DOHH2 (cell line): ENCODE measurements at regions not wholly inside any gene's neighbourhood (a gene's known extent, or its start where the extent isn't known, plus 50 kb on each side); places are given as distances from the start of the nearest gene placed in this dataset.

ENCODE experiments used
- H3F3A ChIP-seq: fragments of 200-600 bp; sonication (generic), shearing (Covaris generic); 2 replicates; pipeline ENCODE4 v1.6.0; 2016; ENCODE audit warnings: antibody characterized with exemption, mild to moderate bottlenecking; ENCODE audit not compliant: control insufficient read depth, insufficient read depth
- H3K27ac ChIP-seq: fragments of 200-600 bp; sonication (generic); 2 replicates; pipeline ENCODE4 v1.5.1; 2014; ENCODE audit warnings: low read depth, mild to moderate bottlenecking, low read length, moderate library complexity
- H3K27me3 ChIP-seq: fragments of 200-600 bp; sonication (generic); 2 replicates; pipeline ENCODE4 v1.6.1; 2014; ENCODE audit warnings: mild to moderate bottlenecking, low read length, mixed read lengths; ENCODE audit not compliant: control insufficient read depth
- H3K36me3 ChIP-seq: fragments of 200-600 bp; sonication (generic); 2 replicates; pipeline ENCODE4 v1.6.1; 2014; ENCODE audit warnings: mild to moderate bottlenecking, low read length, moderate library complexity, mixed read lengths; ENCODE audit not compliant: control insufficient read depth
- H3K4me1 ChIP-seq: fragments of 200-600 bp; sonication (generic); 2 replicates; pipeline ENCODE4 v1.6.1; 2014; ENCODE audit warnings: mild to moderate bottlenecking, low read length, mixed read lengths; ENCODE audit not compliant: control insufficient read depth
- H3K4me2 ChIP-seq: fragments of 200-600 bp; sonication (generic); 2 replicates; pipeline ENCODE4 v1.6.0; 2014; ENCODE audit warnings: mild to moderate bottlenecking, low read length, moderate library complexity
- H3K4me3 ChIP-seq: fragments of 200-600 bp; sonication (generic); 2 replicates; pipeline ENCODE4 v1.5.1; 2014; ENCODE audit warnings: mild to moderate bottlenecking, low read length, mixed read lengths
- H3K79me2 ChIP-seq: fragments of 200-600 bp; sonication (generic); 2 replicates; pipeline ENCODE4 v1.6.1; 2014; ENCODE audit warnings: mild to moderate bottlenecking, low read length, mixed read lengths; ENCODE audit not compliant: control insufficient read depth
- H3K9me2 ChIP-seq: fragments of 200-600 bp; sonication (generic); replicated peaks from 2 replicates; pipeline ENCODE4 v1.6.1; 2014; ENCODE audit warnings: mild to moderate bottlenecking, low read length, mixed read lengths; ENCODE audit not compliant: control insufficient read depth
- H3K9me3 ChIP-seq: fragments of 200-600 bp; sonication (generic); 2 replicates; pipeline ENCODE4 v1.6.1; 2014; ENCODE audit warnings: antibody characterized with exemption, low read length, mixed read lengths; ENCODE audit not compliant: control insufficient read depth, insufficient read depth
- H4K20me1 ChIP-seq: fragments of 200-600 bp; sonication (generic); 2 replicates; pipeline ENCODE4 v1.6.0; 2014; ENCODE audit warnings: low read depth, mild to moderate bottlenecking, antibody characterized with exemption, low read length, moderate library complexity; ENCODE audit not compliant: control insufficient read depth, insufficient read depth
- EZH2phosphoT487 ChIP-seq: fragments of 200-600 bp; sonication (generic); IDR thresholded peaks from 2 replicates; pipeline ENCODE4 v1.6.1; 2017; ENCODE audit warnings: borderline replicate concordance, mild to moderate bottlenecking, antibody characterized with exemption, low read length, moderate library complexity, mixed read lengths
- TF ChIP-seq, protein P1 (sequence below): fragments of 200-600 bp; sonication (generic); IDR thresholded peaks from one replicate; pipeline ENCODE4 v1.5.1; 2014; ENCODE audit warnings: antibody characterized with exemption, mild to moderate bottlenecking, low read depth, low read length; ENCODE audit not compliant: poor library complexity, severe bottlenecking

DNA sequence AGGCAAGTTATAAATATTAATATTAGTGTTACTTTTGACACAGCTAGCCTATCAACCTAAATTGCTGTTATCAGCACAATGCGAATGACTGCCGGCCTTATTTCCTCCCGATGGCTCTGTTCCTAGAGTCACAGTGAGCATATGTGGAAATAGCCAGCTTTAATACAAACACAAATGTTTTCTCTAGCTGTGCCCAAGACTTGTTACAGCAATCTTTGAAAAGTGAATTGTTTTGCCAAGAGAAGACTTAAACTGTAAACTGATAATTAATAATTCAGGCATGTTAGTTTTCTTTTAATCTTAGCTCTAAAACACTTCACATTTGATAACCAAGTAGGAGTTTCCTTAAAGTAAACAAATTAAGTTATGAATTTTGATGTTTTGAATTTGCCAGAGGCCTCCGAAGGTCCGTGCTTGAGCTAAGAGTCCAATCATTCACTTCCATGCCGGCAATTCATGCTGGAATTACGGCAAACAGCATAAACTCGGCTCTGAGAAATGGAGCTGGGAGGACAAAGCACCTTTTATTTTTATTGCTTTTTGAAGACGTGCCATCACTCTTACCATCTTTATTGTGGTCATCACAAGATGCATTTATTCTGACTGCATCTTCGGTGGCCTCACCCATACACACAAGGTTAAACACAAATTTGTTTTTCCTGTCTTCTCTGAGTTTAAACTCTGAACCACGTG, 184.5 kb upstream of the CWC22 start:
- Histone ChIP-seq H3K79me2 (no peaks in the 10 kb centered on the region), H3K9me2 (no peaks in the 10 kb centered on the region), H3K4me2 (no peak overlapping the region), H3F3A (no peaks in the 10 kb centered on the region), H3K27ac (no peak overlapping the region), H3K36me3 (no peaks in the 10 kb centered on the region), H3K4me1 (no peaks in the 10 kb centered on the region), H3K27me3 (no peaks in the 10 kb centered on the region), H3K9me3 (no peaks in the 10 kb centered on the region), H3K4me3 (no peak overlapping the region), H4K20me1 (no peaks in the 10 kb centered on the region)
- TF ChIP-seq, protein P1, sequence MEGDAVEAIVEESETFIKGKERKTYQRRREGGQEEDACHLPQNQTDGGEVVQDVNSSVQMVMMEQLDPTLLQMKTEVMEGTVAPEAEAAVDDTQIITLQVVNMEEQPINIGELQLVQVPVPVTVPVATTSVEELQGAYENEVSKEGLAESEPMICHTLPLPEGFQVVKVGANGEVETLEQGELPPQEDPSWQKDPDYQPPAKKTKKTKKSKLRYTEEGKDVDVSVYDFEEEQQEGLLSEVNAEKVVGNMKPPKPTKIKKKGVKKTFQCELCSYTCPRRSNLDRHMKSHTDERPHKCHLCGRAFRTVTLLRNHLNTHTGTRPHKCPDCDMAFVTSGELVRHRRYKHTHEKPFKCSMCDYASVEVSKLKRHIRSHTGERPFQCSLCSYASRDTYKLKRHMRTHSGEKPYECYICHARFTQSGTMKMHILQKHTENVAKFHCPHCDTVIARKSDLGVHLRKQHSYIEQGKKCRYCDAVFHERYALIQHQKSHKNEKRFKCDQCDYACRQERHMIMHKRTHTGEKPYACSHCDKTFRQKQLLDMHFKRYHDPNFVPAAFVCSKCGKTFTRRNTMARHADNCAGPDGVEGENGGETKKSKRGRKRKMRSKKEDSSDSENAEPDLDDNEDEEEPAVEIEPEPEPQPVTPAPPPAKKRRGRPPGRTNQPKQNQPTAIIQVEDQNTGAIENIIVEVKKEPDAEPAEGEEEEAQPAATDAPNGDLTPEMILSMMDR = no peak
- no peak for TF ChIP-seq EZH2phosphoT487

DNA sequence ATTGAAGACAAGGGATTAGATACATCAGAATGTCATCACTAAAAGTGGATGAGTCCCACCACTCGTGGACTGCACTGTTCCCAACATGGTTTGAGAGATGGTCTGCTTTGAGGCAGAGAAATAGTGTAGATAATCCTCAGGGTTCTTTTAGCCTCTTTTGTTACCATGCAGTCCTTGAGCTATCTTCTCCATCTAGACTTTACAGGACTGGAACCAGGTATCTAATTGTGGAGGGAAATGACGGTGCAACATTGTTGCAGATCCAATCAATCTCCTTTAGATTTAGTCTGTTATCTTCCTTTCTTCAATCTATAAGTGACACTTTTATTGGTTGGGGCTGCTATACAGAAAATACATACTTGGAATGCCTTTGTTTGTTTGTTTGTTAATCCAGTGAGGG, 183.8 kb upstream of the CWC22 start:
- H3K79me2 ChIP-seq = no peaks in the 10 kb centered on the region
- H3F3A ChIP-seq = no peaks in the 10 kb centered on the region
- H4K20me1 ChIP-seq = no peaks in the 10 kb centered on the region
- H3K9me2 ChIP-seq = no peaks in the 10 kb centered on the region
- TF ChIP-seq EZH2phosphoT487 = no peak
- TF ChIP-seq, protein P1 = no peak
- H3K36me3 ChIP-seq = no peaks in the 10 kb centered on the region
- no peaks in the 10 kb centered on the region for H3K4me1 ChIP-seq
- H3K27ac ChIP-seq = no peak overlapping the region
- H3K4me3 ChIP-seq = no peak overlapping the region
- no peaks in the 10 kb centered on the region for H3K27me3 ChIP-seq
- H3K9me3 ChIP-seq = no peaks in the 10 kb centered on the region
- no peak overlapping the region for H3K4me2 ChIP-seq

- Histone ChIP-seq H3K27ac (no peak overlapping the region), H3K36me3 (no peaks in the 10 kb centered on the region), H3K4me3 (no peak overlapping the region), H3F3A (no peaks in the 10 kb centered on the region), H3K79me2 (no peaks in the 10 kb centered on the region), H3K27me3 (no peaks in the 10 kb centered on the region), H3K4me2 (no peak overlapping the region), H4K20me1 (no peaks in the 10 kb centered on the region), H3K9me3 (no peaks in the 10 kb centered on the region), H3K4me1 (no peaks in the 10 kb centered on the region), H3K9me2 (no peaks in the 10 kb centered on the region)
- TF ChIP-seq, protein P1 = no peak
- no peak for TF ChIP-seq EZH2phosphoT487
Measured at GRCh38 chr2:180187611-180188010, 180.5 kb upstream of the CWC22 start.
